ENCODE measurements at regions not wholly inside any gene's neighbourhood (a gene's known extent, or its start where the extent isn't known, plus 50 kb on each side); places are given as distances from the start of the nearest gene placed in this dataset.

DNA sequence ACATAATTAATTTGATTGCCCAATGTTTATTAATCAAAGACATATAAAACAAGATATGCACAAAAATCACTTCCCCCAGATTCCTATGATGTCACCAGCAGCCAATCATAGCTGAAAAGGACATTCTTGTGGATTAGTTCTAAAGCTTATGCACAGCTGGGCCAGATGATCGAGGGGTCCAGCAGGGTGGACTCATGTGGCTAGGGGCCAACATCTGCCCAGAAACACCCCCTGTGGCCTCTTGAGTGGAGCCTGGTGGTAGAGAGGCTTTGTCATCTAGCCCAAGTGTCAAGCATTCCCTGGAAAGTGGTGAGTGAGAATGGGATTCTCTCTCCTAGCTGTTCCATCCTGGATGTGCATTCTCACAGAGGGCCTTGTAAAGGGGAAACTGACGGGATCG, 590.0 kb downstream of the BCL11B start:
- TF ChIP-seq, protein P1, sequence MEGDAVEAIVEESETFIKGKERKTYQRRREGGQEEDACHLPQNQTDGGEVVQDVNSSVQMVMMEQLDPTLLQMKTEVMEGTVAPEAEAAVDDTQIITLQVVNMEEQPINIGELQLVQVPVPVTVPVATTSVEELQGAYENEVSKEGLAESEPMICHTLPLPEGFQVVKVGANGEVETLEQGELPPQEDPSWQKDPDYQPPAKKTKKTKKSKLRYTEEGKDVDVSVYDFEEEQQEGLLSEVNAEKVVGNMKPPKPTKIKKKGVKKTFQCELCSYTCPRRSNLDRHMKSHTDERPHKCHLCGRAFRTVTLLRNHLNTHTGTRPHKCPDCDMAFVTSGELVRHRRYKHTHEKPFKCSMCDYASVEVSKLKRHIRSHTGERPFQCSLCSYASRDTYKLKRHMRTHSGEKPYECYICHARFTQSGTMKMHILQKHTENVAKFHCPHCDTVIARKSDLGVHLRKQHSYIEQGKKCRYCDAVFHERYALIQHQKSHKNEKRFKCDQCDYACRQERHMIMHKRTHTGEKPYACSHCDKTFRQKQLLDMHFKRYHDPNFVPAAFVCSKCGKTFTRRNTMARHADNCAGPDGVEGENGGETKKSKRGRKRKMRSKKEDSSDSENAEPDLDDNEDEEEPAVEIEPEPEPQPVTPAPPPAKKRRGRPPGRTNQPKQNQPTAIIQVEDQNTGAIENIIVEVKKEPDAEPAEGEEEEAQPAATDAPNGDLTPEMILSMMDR (conservative IDR thresholded peaks at IDR 0.05; ENCODE audit: low read depth, low read length): no peak
- TF ChIP-seq RFX5 (IDR thresholded peaks at IDR 0.05; ENCODE audit: low read depth, low read length) (no peak), POLR2A (IDR thresholded peaks at IDR 0.05; ENCODE audit: low read depth, low read length) (no peak), CHD1 (IDR thresholded peaks at IDR 0.05; ENCODE audit: low read depth, low read length) (no peak), CEBPB (IDR thresholded peaks at IDR 0.05; ENCODE audit: low read depth, low read length) (no peak)
- TF ChIP-seq, protein P2, sequence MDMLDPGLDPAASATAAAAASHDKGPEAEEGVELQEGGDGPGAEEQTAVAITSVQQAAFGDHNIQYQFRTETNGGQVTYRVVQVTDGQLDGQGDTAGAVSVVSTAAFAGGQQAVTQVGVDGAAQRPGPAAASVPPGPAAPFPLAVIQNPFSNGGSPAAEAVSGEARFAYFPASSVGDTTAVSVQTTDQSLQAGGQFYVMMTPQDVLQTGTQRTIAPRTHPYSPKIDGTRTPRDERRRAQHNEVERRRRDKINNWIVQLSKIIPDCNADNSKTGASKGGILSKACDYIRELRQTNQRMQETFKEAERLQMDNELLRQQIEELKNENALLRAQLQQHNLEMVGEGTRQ (IDR thresholded peaks at IDR 0.05; ENCODE audit: low read depth, low read length): no peak

All from IMR-90 (cell line).